H1 (cell line): ENCODE measurements at regions not wholly inside any gene's neighbourhood (a gene's known extent, or its start where the extent isn't known, plus 50 kb on each side); places are given as distances from the start of the nearest gene placed in this dataset.

Experiments used
- BACH1 ChIP-seq: IDR thresholded peaks from 2 replicates; pipeline ENCODE4 v1.6.1; 2012; ENCODE audit warnings: low read length, improper control_type of control experiment
- MAFK ChIP-seq: IDR thresholded peaks from 2 replicates; pipeline ENCODE4 v1.6.1; 2012; ENCODE audit warnings: low read depth, mild to moderate bottlenecking, improper control_type of control experiment, low read length
- TCF12 ChIP-seq: IDR thresholded peaks from 2 replicates; pipeline ENCODE4 v1.6.1; 2011; ENCODE audit warnings: low read depth, mild to moderate bottlenecking, low read length
- ZNF274 ChIP-seq: IDR thresholded peaks from 2 replicates; pipeline ENCODE4 v1.7.0; 2012; ENCODE audit warnings: low read length, borderline replicate concordance; ENCODE audit errors: extremely low read depth
- TF ChIP-seq, protein P1 (sequence below): fragments of 300-600 bp; sonication (generic); IDR thresholded peaks from 2 replicates; pipeline ENCODE4 v1.7.1; 2012; ENCODE audit warnings: low read length, moderate library complexity, mild to moderate bottlenecking, inconsistent platforms; ENCODE audit not compliant: insufficient replicate concordance

DNA sequence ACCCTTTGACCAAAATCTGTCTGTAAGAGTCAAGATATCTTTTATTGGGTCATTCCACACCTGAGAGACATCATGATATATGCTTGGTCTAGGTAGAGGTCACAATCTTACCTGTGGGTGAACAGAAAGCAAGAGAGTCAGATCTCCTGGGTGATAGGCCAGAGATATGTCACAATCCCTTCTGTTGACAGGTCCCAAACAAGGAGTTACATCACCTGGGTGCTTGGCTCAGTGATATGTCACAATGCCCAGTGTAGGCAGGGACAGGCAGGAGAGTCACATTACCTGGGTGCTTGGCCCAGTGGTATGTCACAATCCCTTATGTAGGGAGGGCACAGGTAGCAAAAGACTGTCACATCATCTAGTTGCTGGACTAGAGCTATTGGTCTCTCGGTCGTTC is 1991.2 kb downstream of the TP53TG3F start (continued):
- TF ChIP-seq, protein P1, sequence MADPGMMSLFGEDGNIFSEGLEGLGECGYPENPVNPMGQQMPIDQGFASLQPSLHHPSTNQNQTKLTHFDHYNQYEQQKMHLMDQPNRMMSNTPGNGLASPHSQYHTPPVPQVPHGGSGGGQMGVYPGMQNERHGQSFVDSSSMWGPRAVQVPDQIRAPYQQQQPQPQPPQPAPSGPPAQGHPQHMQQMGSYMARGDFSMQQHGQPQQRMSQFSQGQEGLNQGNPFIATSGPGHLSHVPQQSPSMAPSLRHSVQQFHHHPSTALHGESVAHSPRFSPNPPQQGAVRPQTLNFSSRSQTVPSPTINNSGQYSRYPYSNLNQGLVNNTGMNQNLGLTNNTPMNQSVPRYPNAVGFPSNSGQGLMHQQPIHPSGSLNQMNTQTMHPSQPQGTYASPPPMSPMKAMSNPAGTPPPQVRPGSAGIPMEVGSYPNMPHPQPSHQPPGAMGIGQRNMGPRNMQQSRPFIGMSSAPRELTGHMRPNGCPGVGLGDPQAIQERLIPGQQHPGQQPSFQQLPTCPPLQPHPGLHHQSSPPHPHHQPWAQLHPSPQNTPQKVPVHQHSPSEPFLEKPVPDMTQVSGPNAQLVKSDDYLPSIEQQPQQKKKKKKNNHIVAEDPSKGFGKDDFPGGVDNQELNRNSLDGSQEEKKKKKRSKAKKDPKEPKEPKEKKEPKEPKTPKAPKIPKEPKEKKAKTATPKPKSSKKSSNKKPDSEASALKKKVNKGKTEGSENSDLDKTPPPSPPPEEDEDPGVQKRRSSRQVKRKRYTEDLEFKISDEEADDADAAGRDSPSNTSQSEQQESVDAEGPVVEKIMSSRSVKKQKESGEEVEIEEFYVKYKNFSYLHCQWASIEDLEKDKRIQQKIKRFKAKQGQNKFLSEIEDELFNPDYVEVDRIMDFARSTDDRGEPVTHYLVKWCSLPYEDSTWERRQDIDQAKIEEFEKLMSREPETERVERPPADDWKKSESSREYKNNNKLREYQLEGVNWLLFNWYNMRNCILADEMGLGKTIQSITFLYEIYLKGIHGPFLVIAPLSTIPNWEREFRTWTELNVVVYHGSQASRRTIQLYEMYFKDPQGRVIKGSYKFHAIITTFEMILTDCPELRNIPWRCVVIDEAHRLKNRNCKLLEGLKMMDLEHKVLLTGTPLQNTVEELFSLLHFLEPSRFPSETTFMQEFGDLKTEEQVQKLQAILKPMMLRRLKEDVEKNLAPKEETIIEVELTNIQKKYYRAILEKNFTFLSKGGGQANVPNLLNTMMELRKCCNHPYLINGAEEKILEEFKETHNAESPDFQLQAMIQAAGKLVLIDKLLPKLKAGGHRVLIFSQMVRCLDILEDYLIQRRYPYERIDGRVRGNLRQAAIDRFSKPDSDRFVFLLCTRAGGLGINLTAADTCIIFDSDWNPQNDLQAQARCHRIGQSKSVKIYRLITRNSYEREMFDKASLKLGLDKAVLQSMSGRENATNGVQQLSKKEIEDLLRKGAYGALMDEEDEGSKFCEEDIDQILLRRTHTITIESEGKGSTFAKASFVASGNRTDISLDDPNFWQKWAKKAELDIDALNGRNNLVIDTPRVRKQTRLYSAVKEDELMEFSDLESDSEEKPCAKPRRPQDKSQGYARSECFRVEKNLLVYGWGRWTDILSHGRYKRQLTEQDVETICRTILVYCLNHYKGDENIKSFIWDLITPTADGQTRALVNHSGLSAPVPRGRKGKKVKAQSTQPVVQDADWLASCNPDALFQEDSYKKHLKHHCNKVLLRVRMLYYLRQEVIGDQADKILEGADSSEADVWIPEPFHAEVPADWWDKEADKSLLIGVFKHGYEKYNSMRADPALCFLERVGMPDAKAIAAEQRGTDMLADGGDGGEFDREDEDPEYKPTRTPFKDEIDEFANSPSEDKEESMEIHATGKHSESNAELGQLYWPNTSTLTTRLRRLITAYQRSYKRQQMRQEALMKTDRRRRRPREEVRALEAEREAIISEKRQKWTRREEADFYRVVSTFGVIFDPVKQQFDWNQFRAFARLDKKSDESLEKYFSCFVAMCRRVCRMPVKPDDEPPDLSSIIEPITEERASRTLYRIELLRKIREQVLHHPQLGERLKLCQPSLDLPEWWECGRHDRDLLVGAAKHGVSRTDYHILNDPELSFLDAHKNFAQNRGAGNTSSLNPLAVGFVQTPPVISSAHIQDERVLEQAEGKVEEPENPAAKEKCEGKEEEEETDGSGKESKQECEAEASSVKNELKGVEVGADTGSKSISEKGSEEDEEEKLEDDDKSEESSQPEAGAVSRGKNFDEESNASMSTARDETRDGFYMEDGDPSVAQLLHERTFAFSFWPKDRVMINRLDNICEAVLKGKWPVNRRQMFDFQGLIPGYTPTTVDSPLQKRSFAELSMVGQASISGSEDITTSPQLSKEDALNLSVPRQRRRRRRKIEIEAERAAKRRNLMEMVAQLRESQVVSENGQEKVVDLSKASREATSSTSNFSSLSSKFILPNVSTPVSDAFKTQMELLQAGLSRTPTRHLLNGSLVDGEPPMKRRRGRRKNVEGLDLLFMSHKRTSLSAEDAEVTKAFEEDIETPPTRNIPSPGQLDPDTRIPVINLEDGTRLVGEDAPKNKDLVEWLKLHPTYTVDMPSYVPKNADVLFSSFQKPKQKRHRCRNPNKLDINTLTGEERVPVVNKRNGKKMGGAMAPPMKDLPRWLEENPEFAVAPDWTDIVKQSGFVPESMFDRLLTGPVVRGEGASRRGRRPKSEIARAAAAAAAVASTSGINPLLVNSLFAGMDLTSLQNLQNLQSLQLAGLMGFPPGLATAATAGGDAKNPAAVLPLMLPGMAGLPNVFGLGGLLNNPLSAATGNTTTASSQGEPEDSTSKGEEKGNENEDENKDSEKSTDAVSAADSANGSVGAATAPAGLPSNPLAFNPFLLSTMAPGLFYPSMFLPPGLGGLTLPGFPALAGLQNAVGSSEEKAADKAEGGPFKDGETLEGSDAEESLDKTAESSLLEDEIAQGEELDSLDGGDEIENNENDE: no peak
- TF ChIP-seq BACH1 (no peak), TCF12 (no peak), MAFK (no peak), ZNF274 (no peak)
